ENCODE measurements at regions not wholly inside any gene's neighbourhood (a gene's known extent, or its start where the extent isn't known, plus 50 kb on each side); places are given as distances from the start of the nearest gene placed in this dataset.

DNA sequence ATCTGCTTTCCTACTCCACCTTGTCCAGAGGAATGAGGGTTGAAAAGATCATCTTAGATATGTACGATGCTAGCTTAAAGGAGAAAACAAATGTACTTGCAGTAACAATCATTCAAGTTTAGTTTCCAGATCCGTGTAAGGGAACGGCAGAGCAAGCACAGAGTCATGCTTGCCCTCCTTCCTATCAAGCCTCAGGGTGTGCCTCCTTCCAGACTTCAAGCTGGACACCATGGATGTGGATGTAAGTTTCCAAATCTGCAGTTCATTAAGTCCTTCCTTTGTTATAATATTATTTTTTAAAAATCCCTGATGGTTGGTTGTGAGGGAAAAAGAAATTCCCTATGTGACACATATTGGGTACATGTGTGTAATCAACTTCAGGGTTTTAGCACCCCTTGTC lies 238.9 kb upstream of the NT5C1B start:
- TF ChIP-seq, protein P1, sequence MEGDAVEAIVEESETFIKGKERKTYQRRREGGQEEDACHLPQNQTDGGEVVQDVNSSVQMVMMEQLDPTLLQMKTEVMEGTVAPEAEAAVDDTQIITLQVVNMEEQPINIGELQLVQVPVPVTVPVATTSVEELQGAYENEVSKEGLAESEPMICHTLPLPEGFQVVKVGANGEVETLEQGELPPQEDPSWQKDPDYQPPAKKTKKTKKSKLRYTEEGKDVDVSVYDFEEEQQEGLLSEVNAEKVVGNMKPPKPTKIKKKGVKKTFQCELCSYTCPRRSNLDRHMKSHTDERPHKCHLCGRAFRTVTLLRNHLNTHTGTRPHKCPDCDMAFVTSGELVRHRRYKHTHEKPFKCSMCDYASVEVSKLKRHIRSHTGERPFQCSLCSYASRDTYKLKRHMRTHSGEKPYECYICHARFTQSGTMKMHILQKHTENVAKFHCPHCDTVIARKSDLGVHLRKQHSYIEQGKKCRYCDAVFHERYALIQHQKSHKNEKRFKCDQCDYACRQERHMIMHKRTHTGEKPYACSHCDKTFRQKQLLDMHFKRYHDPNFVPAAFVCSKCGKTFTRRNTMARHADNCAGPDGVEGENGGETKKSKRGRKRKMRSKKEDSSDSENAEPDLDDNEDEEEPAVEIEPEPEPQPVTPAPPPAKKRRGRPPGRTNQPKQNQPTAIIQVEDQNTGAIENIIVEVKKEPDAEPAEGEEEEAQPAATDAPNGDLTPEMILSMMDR (conservative IDR thresholded peaks at IDR 0.05; ENCODE audit: low read depth, low read length), result no peak
- TF ChIP-seq POLR2A (IDR thresholded peaks at IDR 0.05; ENCODE audit: low read depth, low read length), result no peak
- no peak for TF ChIP-seq ELK1 (IDR thresholded peaks at IDR 0.05; ENCODE audit: borderline replicate concordance, low read depth, low read length)
- TF ChIP-seq MAZ (IDR thresholded peaks at IDR 0.05; ENCODE audit: borderline replicate concordance, low read depth, low read length), result no peak
- TF ChIP-seq SMC3 (IDR thresholded peaks at IDR 0.05; ENCODE audit: low read depth, low read length), result no peak
- no peak for TF ChIP-seq MAFK (IDR thresholded peaks at IDR 0.05; ENCODE audit: low read depth, low read length)

All from IMR-90 (cell line).